ENCODE measurements at regions not wholly inside any gene's neighbourhood (a gene's known extent, or its start where the extent isn't known, plus 50 kb on each side); places are given as distances from the start of the nearest gene placed in this dataset.

DNA sequence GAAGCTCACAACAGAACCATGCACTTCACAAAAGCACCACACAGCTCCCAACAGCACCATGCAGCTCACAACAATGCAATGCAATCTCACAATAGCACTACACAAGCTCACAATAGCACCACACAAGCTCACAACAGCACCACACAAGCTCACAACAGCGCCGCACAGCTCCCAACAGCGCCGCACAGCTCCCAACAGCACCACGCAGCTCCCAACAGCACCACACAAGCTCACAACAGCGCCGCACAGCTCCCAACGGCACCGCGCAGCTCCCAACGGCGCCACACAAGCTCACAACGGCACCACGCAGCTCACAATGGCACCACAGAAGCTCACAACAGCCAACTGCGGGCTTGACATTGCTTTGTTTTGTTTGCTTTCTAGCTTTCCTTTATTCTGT is 198.1 kb downstream of the DLL1 start:
- WGBS, 2 donors, result 78 to 87% methylated on average over 15 of the region's 15 CpGs
- TF ChIP-seq, protein P1, sequence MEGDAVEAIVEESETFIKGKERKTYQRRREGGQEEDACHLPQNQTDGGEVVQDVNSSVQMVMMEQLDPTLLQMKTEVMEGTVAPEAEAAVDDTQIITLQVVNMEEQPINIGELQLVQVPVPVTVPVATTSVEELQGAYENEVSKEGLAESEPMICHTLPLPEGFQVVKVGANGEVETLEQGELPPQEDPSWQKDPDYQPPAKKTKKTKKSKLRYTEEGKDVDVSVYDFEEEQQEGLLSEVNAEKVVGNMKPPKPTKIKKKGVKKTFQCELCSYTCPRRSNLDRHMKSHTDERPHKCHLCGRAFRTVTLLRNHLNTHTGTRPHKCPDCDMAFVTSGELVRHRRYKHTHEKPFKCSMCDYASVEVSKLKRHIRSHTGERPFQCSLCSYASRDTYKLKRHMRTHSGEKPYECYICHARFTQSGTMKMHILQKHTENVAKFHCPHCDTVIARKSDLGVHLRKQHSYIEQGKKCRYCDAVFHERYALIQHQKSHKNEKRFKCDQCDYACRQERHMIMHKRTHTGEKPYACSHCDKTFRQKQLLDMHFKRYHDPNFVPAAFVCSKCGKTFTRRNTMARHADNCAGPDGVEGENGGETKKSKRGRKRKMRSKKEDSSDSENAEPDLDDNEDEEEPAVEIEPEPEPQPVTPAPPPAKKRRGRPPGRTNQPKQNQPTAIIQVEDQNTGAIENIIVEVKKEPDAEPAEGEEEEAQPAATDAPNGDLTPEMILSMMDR (IDR thresholded peaks at IDR 0.05; ENCODE audit: control extremely low read depth, extremely low read depth), result no peak
- Histone ChIP-seq H3K36me3 (ENCODE audit: control insufficient read depth in 4 of 4, insufficient read depth in 4 of 4, low read length in 4 of 4) (no peaks in the 10 kb centered on the region), H3K27me3 (ENCODE audit: control insufficient read depth in 3 of 3, insufficient read depth in 3 of 3, low read length in 2 of 3) (peaks cover 0 to 6% (median 0%) of the 10 kb centered on the region in 3 donors), H3K4me3 (no peak overlapping the region), H3K9ac (ENCODE audit: insufficient read depth in 1 of 2, low read length in 2 of 2) (no peak overlapping the region), H3K9me3 (ENCODE audit: control insufficient read depth in 4 of 4, insufficient read depth in 3 of 4, low read length in 3 of 4) (peaks cover 0 to 2% (median 0%) of the 10 kb centered on the region in 4 donors), H3K4me1 (ENCODE audit: control insufficient read depth in 5 of 5, insufficient read depth in 5 of 5, low read length in 5 of 5) (peaks cover 0 to 2% (median 0%) of the 10 kb centered on the region in 5 donors), H3K27ac (ENCODE audit: low read depth in 1 of 2, low read length in 1 of 2) (no peak overlapping the region)
- ATAC-seq (ENCODE audit: insufficient read depth, low FRiP score) (no peak), DNase-seq (no peak)

DNA sequence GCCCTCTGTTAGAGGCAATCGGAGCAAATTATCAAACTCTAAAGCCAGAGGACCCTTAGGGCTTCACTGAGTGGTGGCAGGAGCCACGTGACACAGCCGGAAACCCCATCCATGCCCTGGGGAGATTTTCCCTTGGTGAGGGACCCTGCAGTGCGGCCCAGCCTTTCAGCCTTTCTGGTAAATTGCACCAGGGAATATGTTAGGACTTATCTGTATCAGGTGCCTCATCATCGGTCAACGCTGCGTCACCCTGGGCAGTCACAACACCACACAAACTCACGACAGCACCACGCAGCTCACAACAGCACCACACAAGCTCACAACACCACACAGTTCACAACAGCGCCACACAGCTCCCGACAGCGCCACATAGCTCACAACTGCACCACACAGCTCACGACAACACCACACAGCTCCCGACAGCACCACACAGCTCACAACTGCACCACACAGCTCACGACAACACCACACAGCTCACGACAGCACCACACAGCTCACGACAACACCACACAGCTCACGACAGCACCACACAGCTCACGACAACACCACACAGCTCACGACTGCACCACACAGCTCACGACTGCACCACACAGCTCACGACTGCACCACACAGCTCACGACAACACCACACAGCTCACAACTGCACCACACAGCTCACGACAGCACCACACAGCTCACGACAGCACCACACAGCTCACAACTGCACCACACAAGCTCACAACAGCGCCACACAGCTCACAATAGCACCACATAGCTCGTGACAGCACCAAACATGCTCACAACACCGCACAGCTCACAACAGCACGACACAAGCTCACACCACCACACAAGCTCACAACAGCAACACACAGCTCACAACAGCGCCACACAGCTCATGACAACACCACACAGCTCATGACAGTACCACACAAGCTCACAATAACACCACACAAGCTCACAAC is 199.0 kb downstream of the DLL1 start:
- 93 to 95% methylated on average over 30 of the region's 30 CpGs for WGBS, 2 donors
- Histone ChIP-seq H3K4me1 (ENCODE audit: control insufficient read depth in 5 of 5, insufficient read depth in 5 of 5, low read length in 5 of 5) (peaks cover 0 to 2% (median 0%) of the 10 kb centered on the region in 5 donors), H3K4me3 (no peak overlapping the region), H3K9me3 (ENCODE audit: control insufficient read depth in 4 of 4, insufficient read depth in 3 of 4, low read length in 3 of 4) (peaks cover 0 to 2% (median 0%) of the 10 kb centered on the region in 4 donors), H3K9ac (ENCODE audit: insufficient read depth in 1 of 2, low read length in 2 of 2) (no peak overlapping the region), H3K36me3 (ENCODE audit: control insufficient read depth in 4 of 4, insufficient read depth in 4 of 4, low read length in 4 of 4) (no peaks in the 10 kb centered on the region), H3K27ac (ENCODE audit: low read depth in 1 of 2, low read length in 1 of 2) (no peak overlapping the region), H3K27me3 (ENCODE audit: control insufficient read depth in 3 of 3, insufficient read depth in 3 of 3, low read length in 2 of 3) (peaks cover 0 to 2% (median 0%) of the 10 kb centered on the region in 3 donors)
- ATAC-seq (ENCODE audit: insufficient read depth, low FRiP score) (no peak), DNase-seq (no peak)
- TF ChIP-seq, protein P1 (IDR thresholded peaks at IDR 0.05; ENCODE audit: control extremely low read depth, extremely low read depth), result no peak

DNA sequence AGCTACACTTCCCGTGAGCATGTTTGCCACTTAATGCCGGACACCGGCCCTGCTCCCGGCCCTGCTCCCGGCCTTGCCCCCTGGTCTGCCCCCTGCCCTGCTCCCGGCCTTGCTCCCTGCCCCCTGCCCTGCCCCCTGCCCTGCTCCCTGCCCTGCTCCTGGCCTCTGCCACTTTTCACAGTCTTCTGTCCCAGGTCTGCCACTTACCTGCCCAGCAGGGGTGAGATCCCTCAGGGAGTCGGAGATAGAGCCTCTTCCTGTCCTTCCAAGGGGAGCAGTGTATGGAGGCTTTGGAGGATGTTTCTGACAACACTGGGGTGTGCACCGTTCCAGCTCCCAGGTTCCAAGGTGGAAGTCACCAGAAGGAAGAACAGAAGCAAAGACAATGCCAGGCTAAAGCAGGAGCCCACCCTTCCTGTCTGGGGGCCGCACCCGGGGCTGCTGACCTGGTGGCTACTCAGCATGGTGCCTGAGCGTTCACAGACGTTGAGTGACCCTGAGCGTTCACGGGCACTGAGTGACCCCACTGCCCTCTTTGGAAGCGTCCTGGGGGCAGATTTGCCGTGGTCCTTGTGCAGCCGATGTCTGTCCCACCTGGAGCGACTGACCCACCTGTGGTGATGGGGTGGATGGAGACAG is 199.8 kb downstream of the DLL1 start:
- Histone ChIP-seq H3K27me3 (ENCODE audit: control insufficient read depth in 3 of 3, insufficient read depth in 3 of 3, low read length in 2 of 3) (no peaks in the 10 kb centered on the region), H3K9ac (ENCODE audit: insufficient read depth in 1 of 2, low read length in 2 of 2) (no peak overlapping the region), H3K36me3 (ENCODE audit: control insufficient read depth in 4 of 4, insufficient read depth in 4 of 4, low read length in 4 of 4) (no peaks in the 10 kb centered on the region), H3K9me3 (ENCODE audit: control insufficient read depth in 4 of 4, insufficient read depth in 3 of 4, low read length in 3 of 4) (peaks cover 0 to 2% (median 0%) of the 10 kb centered on the region in 4 donors), H3K4me3 (no peak overlapping the region), H3K4me1 (ENCODE audit: control insufficient read depth in 5 of 5, insufficient read depth in 5 of 5, low read length in 5 of 5) (peaks cover 0 to 2% (median 0%) of the 10 kb centered on the region in 5 donors), H3K27ac (ENCODE audit: low read depth in 1 of 2, low read length in 1 of 2) (no peak overlapping the region)
- ATAC-seq (ENCODE audit: insufficient read depth, low FRiP score) (no peak), DNase-seq (no peak)
- 81 to 85% methylated on average over 18 of the region's 18 CpGs for WGBS, 2 donors
- TF ChIP-seq, protein P1 (IDR thresholded peaks at IDR 0.05; ENCODE audit: control extremely low read depth, extremely low read depth), result no peak

All from lung (tissue), 11 donors.